OCI-LY1 (cell line): ENCODE measurements at regions not wholly inside any gene's neighbourhood (a gene's known extent, or its start where the extent isn't known, plus 50 kb on each side); places are given as distances from the start of the nearest gene placed in this dataset.

Experiments used
- EZH2 ChIP-seq: fragments of 200-600 bp; sonication (generic), shearing (Covaris generic); IDR thresholded peaks from 2 replicates; pipeline ENCODE4 v1.8.0; 2017; ENCODE audit warnings: borderline replicate concordance, mixed run types, mild to moderate bottlenecking, antibody characterized with exemption, low read length, moderate library complexity, mixed read lengths
- TF ChIP-seq, protein P1 (sequence below): fragments of 200-600 bp; sonication (generic), shearing (Covaris generic); IDR thresholded peaks from 2 replicates; pipeline ENCODE4 v1.5.1; 2017; ENCODE audit warnings: mild to moderate bottlenecking, antibody characterized with exemption, low read length, moderate library complexity, mixed read lengths

DNA sequence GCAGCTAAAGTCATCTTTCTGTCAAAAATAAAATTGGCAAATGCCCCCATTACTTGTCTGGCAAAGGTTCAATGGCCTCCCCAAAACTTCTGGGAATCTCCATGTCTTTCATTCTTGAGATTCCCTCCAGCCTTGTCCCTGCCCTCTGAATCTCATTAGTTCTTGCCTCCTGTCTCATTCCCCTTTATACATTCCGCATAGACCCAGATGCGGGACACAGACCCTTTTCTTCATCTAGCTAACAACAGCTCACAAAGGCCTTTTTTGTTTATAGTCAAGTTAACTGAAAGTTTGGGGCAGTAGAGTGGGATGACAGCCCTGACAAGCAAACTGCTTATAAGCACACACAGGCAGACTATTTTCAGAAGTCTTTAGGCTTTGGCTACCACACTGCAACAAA is 306.1 kb upstream of the FAM241A start:
- TF ChIP-seq, protein P1, sequence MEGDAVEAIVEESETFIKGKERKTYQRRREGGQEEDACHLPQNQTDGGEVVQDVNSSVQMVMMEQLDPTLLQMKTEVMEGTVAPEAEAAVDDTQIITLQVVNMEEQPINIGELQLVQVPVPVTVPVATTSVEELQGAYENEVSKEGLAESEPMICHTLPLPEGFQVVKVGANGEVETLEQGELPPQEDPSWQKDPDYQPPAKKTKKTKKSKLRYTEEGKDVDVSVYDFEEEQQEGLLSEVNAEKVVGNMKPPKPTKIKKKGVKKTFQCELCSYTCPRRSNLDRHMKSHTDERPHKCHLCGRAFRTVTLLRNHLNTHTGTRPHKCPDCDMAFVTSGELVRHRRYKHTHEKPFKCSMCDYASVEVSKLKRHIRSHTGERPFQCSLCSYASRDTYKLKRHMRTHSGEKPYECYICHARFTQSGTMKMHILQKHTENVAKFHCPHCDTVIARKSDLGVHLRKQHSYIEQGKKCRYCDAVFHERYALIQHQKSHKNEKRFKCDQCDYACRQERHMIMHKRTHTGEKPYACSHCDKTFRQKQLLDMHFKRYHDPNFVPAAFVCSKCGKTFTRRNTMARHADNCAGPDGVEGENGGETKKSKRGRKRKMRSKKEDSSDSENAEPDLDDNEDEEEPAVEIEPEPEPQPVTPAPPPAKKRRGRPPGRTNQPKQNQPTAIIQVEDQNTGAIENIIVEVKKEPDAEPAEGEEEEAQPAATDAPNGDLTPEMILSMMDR: no peak
- no peak for TF ChIP-seq EZH2
